ENCODE measurements at regions not wholly inside any gene's neighbourhood (a gene's known extent, or its start where the extent isn't known, plus 50 kb on each side); places are given as distances from the start of the nearest gene placed in this dataset.
"Not testable (repeated sequence)": the region's sequence is repeated elsewhere in the genome, so short reads cannot be mapped to it uniquely, and the experiment has no call there.

- Histone ChIP-seq H3K4me3 (ENCODE audit: low read depth, low read length) (no peak overlapping the region), H3K27me3 (no peaks in the 10 kb centered on the region), H3K4me1 (peaks cover 31% of the 10 kb centered on the region), H3K36me3 (no peaks in the 10 kb centered on the region), H3K9me3 (no peaks in the 10 kb centered on the region)
- TF ChIP-seq, protein P1, sequence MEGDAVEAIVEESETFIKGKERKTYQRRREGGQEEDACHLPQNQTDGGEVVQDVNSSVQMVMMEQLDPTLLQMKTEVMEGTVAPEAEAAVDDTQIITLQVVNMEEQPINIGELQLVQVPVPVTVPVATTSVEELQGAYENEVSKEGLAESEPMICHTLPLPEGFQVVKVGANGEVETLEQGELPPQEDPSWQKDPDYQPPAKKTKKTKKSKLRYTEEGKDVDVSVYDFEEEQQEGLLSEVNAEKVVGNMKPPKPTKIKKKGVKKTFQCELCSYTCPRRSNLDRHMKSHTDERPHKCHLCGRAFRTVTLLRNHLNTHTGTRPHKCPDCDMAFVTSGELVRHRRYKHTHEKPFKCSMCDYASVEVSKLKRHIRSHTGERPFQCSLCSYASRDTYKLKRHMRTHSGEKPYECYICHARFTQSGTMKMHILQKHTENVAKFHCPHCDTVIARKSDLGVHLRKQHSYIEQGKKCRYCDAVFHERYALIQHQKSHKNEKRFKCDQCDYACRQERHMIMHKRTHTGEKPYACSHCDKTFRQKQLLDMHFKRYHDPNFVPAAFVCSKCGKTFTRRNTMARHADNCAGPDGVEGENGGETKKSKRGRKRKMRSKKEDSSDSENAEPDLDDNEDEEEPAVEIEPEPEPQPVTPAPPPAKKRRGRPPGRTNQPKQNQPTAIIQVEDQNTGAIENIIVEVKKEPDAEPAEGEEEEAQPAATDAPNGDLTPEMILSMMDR (IDR thresholded peaks at IDR 0.05; ENCODE audit: low read depth, low read length), result no peak
- DNase-seq, result peak; percentile 80
Observed at GRCh38 chr10:30747633-30748032, 118.1 kb upstream of the LYZL2 start.

GRCh38 chr10:30745953-30746352 is 116.4 kb upstream of the LYZL2 start:
- no peaks in the 10 kb centered on the region for H3K27me3 ChIP-seq

DNA sequence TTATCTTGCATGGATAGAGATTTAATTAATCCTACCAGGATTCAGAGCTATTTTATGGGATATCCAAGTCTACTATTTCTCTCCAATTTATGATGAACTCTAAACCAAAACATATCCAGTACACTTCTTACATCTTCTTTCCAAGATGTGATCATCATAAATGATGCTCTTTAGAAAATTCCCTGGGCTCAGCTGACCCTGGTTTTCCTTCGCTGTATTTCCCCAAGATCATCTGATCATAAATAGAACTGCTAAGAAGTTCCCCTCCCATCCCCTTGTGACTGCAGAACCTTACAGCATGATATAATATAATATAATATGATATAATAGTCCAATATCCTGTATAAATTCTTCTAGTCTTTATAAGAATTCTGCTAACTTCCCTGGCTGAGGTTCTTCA is 114.6 kb upstream of the LYZL2 start:
- Histone ChIP-seq H3K4me1 (peaks cover 14% of the 10 kb centered on the region), H3K9me3 (no peaks in the 10 kb centered on the region), H3K4me3 (ENCODE audit: low read depth, low read length) (no peak overlapping the region), H3K36me3 (no peaks in the 10 kb centered on the region), H3K27me3 (no peaks in the 10 kb centered on the region)
- TF ChIP-seq, protein P1 (IDR thresholded peaks at IDR 0.05; ENCODE audit: low read depth, low read length), result no peak
- no peak for DNase-seq

More at GRCh38 chr10:30745953-30746352, 116.4 kb upstream of the LYZL2 start:
- DNase-seq, result no peak
- no peaks in the 10 kb centered on the region for H3K9me3 ChIP-seq
- TF ChIP-seq, protein P1 (IDR thresholded peaks at IDR 0.05; ENCODE audit: low read depth, low read length), result no peak
- peaks cover 18% of the 10 kb centered on the region for H3K4me1 ChIP-seq
- no peak overlapping the region for H3K4me3 ChIP-seq (ENCODE audit: low read depth, low read length)
- no peaks in the 10 kb centered on the region for H3K36me3 ChIP-seq

DNA sequence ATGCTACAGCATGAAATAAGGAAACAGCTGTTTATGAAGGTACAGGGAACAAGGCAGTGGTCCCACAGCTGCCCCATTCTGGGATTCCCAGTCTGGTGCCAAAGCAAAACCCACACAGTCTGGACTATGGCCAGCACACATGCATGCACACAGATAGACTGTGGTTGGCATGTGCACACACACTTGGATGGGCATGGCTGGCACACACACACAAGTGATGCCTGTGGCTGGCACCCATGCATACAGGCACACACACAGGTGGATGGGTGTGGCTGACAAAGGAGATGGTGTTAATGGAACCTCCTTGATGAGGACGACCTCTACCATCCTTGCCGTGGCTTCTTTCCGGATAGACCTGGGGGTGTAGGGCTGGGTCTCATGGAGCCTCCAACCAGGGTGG is 114.0 kb upstream of the LYZL2 start:
- no peaks in the 10 kb centered on the region for H3K9me3 ChIP-seq
- peaks cover 8% of the 10 kb centered on the region for H3K4me1 ChIP-seq
- H3K4me3 ChIP-seq (ENCODE audit: low read depth, low read length), result no peak overlapping the region
- H3K36me3 ChIP-seq, result no peaks in the 10 kb centered on the region
- no peaks in the 10 kb centered on the region for H3K27me3 ChIP-seq
- TF ChIP-seq, protein P1 (IDR thresholded peaks at IDR 0.05; ENCODE audit: low read depth, low read length), result no peak
- no peak for DNase-seq

DNA sequence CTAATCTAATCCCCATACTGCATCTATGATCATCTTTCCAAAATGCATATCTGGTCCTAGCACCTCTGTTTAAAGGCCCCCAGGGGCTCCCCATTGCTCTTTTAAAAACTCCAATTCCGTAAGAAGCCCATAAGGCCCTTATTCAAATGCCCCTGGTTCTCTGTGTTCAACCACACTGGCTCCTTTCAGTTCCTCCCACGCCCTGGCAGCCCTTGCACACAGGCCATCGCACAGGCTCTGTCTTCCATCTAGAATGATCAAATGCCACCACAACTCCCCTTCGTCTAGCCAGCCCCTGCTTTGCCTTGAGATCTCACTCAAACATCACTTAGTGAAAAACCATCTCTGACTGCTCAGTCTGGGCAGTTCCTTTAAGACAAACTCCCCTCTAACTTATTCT is 112.9 kb upstream of the LYZL2 start:
- Histone ChIP-seq H3K4me1 (peaks cover 4% of the 10 kb centered on the region; the same call in 1 of the 2 replicates), H3K36me3 (no peaks in the 10 kb centered on the region), H3K4me3 (ENCODE audit: low read depth, low read length) (no peak overlapping the region), H3K27me3 (no peaks in the 10 kb centered on the region), H3K9me3 (no peaks in the 10 kb centered on the region)
- DNase-seq, result no peak
- TF ChIP-seq, protein P1 (IDR thresholded peaks at IDR 0.05; ENCODE audit: low read depth, low read length), result no peak

- not testable (repeated sequence) for H3K9me3 ChIP-seq; DNase-seq; H3K27me3 ChIP-seq; H3K36me3 ChIP-seq; H3K4me1 ChIP-seq; H3K4me3 ChIP-seq (ENCODE audit: low read depth, low read length)
Observed at GRCh38 chr10:30740774-30741173, 111.2 kb upstream of the LYZL2 start.

GRCh38 chr10:30738416-30738815 is 108.9 kb upstream of the LYZL2 start:
- Histone ChIP-seq H3K27me3 (no peaks in the 10 kb centered on the region), H3K36me3 (no peaks in the 10 kb centered on the region), H3K4me1 (no peaks in the 10 kb centered on the region), H3K9me3 (no peaks in the 10 kb centered on the region), H3K4me3 (ENCODE audit: low read depth, low read length) (no peak overlapping the region)
- TF ChIP-seq, protein P1 (IDR thresholded peaks at IDR 0.05; ENCODE audit: low read depth, low read length), result no peak
- DNase-seq, result no peak

Data from BE2C (cell line).